ENCODE measurements at regions not wholly inside any gene's neighbourhood (a gene's known extent, or its start where the extent isn't known, plus 50 kb on each side); places are given as distances from the start of the nearest gene placed in this dataset.

GRCh38 chr5:109468737-109469420, 59.1 kb upstream of the PJA2 start:
- TF ChIP-seq CTCF (IDR thresholded peaks at IDR 0.05) = peak; percentile 74 to 85 (median 78)
- TF ChIP-seq POLR2A (IDR thresholded peaks at IDR 0.05) = no peak

Data from right lobe of liver (tissue), 4 donors.